ENCODE measurements at regions not wholly inside any gene's neighbourhood (a gene's known extent, or its start where the extent isn't known, plus 50 kb on each side); places are given as distances from the start of the nearest gene placed in this dataset.
"Not testable (repeated sequence)": the region's sequence is repeated elsewhere in the genome, so short reads cannot be mapped to it uniquely, and the experiment has no call there.

GRCh38 chr20:30630761-30631160 lies 626.7 kb upstream of the DEFB115 start:
- H3K27me3 ChIP-seq = no peaks in the 10 kb centered on the region
- no peak overlapping the region for H3K4me3 ChIP-seq
- H3K9me3 ChIP-seq = no peaks in the 10 kb centered on the region
- H3K4me2 ChIP-seq = no peak overlapping the region
- H3K36me3 ChIP-seq = no peaks in the 10 kb centered on the region
- H3K9ac ChIP-seq = no peak overlapping the region
- no peak overlapping the region for H3K27ac ChIP-seq
- no peaks in the 10 kb centered on the region for H4K20me1 ChIP-seq
- no peaks in the 10 kb centered on the region for H3K4me1 ChIP-seq
- no peak for TF ChIP-seq Cebpa-rat (IDR thresholded peaks at IDR 0.05)

GRCh38 chr20:30631261-30631789 lies 626.1 kb upstream of the DEFB115 start:
- H3K36me3 ChIP-seq, H3K9ac ChIP-seq, H3K27ac ChIP-seq, H3K27me3 ChIP-seq, H3K4me3 ChIP-seq, H3K4me2 ChIP-seq, H3K4me1 ChIP-seq, H4K20me1 ChIP-seq, H3K9me3 ChIP-seq: not testable (repeated sequence)

- not testable (repeated sequence) for H3K4me3 ChIP-seq, H3K4me1 ChIP-seq, H4K20me1 ChIP-seq, H3K9ac ChIP-seq, H3K4me2 ChIP-seq, H3K27me3 ChIP-seq, H3K36me3 ChIP-seq, H3K9me3 ChIP-seq, H3K27ac ChIP-seq
Observed at GRCh38 chr20:30632773-30633172, 624.7 kb upstream of the DEFB115 start.

GRCh38 chr20:30641522-30641921 lies 615.9 kb upstream of the DEFB115 start:
- H3K36me3 ChIP-seq, H3K4me2 ChIP-seq, H4K20me1 ChIP-seq, H3K27ac ChIP-seq, H3K4me3 ChIP-seq, H3K9ac ChIP-seq, H3K4me1 ChIP-seq, H3K27me3 ChIP-seq, H3K9me3 ChIP-seq: not testable (repeated sequence)

GRCh38 chr20:30660982-30661381 lies 596.5 kb upstream of the DEFB115 start:
- not testable (repeated sequence) for H3K36me3 ChIP-seq, H3K27me3 ChIP-seq, H4K20me1 ChIP-seq, H3K9me3 ChIP-seq, H3K4me1 ChIP-seq, H3K4me3 ChIP-seq, H3K27ac ChIP-seq, H3K9ac ChIP-seq, H3K4me2 ChIP-seq

- not testable (repeated sequence) for H3K4me2 ChIP-seq, H3K9me3 ChIP-seq, H3K4me1 ChIP-seq, H3K36me3 ChIP-seq, H3K27me3 ChIP-seq, H3K9ac ChIP-seq, H3K4me3 ChIP-seq, H4K20me1 ChIP-seq, H3K27ac ChIP-seq
Observed at GRCh38 chr20:30668418-30668817, 589.0 kb upstream of the DEFB115 start.

GRCh38 chr20:30669330-30670029 lies 588.0 kb upstream of the DEFB115 start:
- not testable (repeated sequence) for H3K4me1 ChIP-seq, H3K9me3 ChIP-seq, H3K9ac ChIP-seq, H4K20me1 ChIP-seq, H3K4me3 ChIP-seq, H3K36me3 ChIP-seq, H3K27me3 ChIP-seq, H3K4me2 ChIP-seq, H3K27ac ChIP-seq

- not testable (repeated sequence) for H3K4me1 ChIP-seq, H3K4me3 ChIP-seq, H3K4me2 ChIP-seq, H3K27ac ChIP-seq, H3K27me3 ChIP-seq, H3K9ac ChIP-seq, H4K20me1 ChIP-seq, H3K36me3 ChIP-seq, H3K9me3 ChIP-seq
Observed at GRCh38 chr20:30671120-30671519, 586.3 kb upstream of the DEFB115 start.

GRCh38 chr20:30675988-30676564 lies 581.4 kb upstream of the DEFB115 start:
- H3K9ac ChIP-seq, H3K27ac ChIP-seq, H3K27me3 ChIP-seq, H3K36me3 ChIP-seq, H4K20me1 ChIP-seq, H3K4me3 ChIP-seq, H3K9me3 ChIP-seq, H3K4me1 ChIP-seq, H3K4me2 ChIP-seq: not testable (repeated sequence)

GRCh38 chr20:30682236-30682635 lies 575.2 kb upstream of the DEFB115 start:
- H3K4me2 ChIP-seq, H3K4me1 ChIP-seq, H3K4me3 ChIP-seq, H3K36me3 ChIP-seq, H3K27ac ChIP-seq, H4K20me1 ChIP-seq, H3K27me3 ChIP-seq, H3K9me3 ChIP-seq, H3K9ac ChIP-seq: not testable (repeated sequence)

- H3K27me3 ChIP-seq, H3K36me3 ChIP-seq: not testable (repeated sequence)
Observed at GRCh38 chr20:30712861-30713260, 544.6 kb upstream of the DEFB115 start.

GRCh38 chr20:30719415-30720199 lies 537.9 kb upstream of the DEFB115 start:
- not testable (repeated sequence) for H3K36me3 ChIP-seq, H4K20me1 ChIP-seq, H3K4me3 ChIP-seq, H3K27me3 ChIP-seq, H3K4me1 ChIP-seq, H3K9ac ChIP-seq, H3K4me2 ChIP-seq, H3K27ac ChIP-seq
- H3K9me3 ChIP-seq = peaks cover 14% of the 10 kb centered on the region

More at GRCh38 chr20:30712861-30713260, 544.6 kb upstream of the DEFB115 start:
- not testable (repeated sequence) for H4K20me1 ChIP-seq, H3K4me2 ChIP-seq, H3K27ac ChIP-seq, H3K4me1 ChIP-seq, H3K9ac ChIP-seq, H3K4me3 ChIP-seq, H3K9me3 ChIP-seq

- H3K27ac ChIP-seq, H3K27me3 ChIP-seq, H4K20me1 ChIP-seq, H3K4me1 ChIP-seq, H3K4me2 ChIP-seq, H3K36me3 ChIP-seq, H3K4me3 ChIP-seq, H3K9ac ChIP-seq: not testable (repeated sequence)
- peaks cover 23% of the 10 kb centered on the region for H3K9me3 ChIP-seq
Observed at GRCh38 chr20:30723511-30723910, 534.0 kb upstream of the DEFB115 start.

- H3K27ac ChIP-seq, H4K20me1 ChIP-seq, H3K9ac ChIP-seq, H3K36me3 ChIP-seq, H3K4me2 ChIP-seq, H3K4me1 ChIP-seq, H3K27me3 ChIP-seq, H3K4me3 ChIP-seq: not testable (repeated sequence)
- peaks cover 23% of the 10 kb centered on the region for H3K9me3 ChIP-seq
Observed at GRCh38 chr20:30723934-30724687, 533.4 kb upstream of the DEFB115 start.
